ENCODE measurements at regions not wholly inside any gene's neighbourhood (a gene's known extent, or its start where the extent isn't known, plus 50 kb on each side); places are given as distances from the start of the nearest gene placed in this dataset.

DNA sequence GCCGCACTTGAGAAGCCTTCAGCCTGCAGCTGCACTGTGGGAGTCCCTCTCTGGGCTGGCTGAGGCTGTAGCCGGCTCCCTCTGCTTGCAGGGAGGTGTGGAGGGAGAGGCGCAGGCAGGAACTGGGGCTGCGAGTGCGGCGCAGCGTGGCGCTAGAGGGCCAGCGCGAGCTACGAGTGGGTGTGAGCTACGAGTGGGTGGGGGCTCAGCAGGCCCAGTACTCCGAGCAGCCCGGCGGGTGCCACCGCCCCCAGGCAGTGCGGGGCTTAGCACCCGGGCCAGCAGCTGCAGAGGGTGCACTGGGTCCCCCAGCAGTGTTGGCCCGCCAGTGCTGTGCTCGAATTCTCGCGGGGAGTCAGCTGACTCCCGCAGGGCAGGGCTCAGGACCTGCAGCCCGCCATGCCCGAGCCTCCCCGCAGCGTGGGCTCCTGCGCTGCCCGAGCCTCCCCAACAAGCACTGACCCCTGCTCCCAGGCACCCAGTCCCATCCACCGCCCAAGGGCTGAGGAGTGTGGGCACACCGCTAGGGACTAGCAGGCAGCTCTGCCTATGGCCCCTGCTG lies 1620.1 kb downstream of the BRINP3 start:
- DNase-seq (ENCODE audit: low read depth), result no peak
- in situ Hi-C loops (cut with HindIII; ENCODE audit: low pct_unique_long_range_greater_than_20kb, low sequenced_read_pairs), result no loop called here

DNA sequence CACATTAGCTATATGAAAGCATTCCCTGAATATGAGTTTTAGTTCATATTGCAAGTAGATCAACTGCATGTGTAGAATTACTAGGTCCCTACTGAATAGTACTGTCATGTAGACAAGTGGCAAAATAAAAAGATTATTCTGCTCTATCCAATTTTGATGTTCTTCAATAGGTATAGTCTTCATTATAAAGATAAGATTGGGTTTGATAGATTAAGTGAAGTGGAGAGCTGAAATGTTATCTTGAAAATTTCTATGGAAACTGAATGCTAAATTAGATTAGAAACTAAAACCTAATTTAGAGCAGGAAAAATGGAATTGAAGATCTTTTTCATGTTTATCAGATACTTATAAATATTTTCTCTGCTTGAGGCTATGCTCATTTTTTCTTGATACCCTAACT lies 1610.0 kb downstream of the BRINP3 start:
- in situ Hi-C loops (cut with HindIII; ENCODE audit: low pct_unique_long_range_greater_than_20kb, low sequenced_read_pairs), result no loop called here
- no peak for DNase-seq (ENCODE audit: low read depth)

DNA sequence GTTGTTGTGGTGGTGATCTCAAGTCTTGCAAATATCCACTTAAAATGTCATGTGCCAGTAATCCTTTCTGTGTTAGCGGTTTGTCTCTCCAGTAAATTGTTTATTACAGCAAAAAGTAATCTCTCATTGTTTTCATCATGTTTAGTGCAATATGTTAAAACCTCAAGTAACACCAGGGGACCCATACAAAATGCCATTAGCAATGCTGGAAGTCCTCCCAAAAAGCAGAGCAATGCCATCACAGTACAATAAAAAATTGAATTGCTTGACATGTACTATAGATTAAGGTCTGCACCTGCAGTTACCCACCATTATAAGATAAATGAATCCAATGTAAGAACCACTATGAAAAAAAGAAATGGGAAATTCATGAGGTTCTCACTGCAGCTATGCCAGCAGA lies 1606.5 kb downstream of the BRINP3 start:
- in situ Hi-C loops (cut with HindIII; ENCODE audit: low pct_unique_long_range_greater_than_20kb, low sequenced_read_pairs), result no loop called here

DNA sequence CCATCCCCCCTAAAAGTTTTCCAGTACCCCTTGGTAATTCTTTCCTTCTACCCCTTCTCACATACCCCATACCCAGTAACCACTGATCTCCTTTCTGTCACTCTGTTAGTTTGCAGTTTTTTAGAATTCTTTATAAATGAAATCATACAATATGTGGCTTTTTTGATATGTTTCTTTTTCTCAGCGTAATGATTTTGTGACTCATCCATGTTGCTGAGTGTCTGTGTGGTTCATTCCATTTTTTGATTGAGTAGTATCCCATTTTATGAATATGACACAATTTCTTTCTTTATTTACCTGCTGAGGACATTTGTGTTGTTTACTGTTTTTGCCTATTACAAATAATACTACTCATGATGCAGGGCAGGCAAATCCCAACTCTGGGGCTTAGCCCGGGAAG lies 1605.3 kb downstream of the BRINP3 start:
- in situ Hi-C loops (cut with HindIII; ENCODE audit: low pct_unique_long_range_greater_than_20kb, low sequenced_read_pairs), result no loop called here

More for the DNA sequence above, 1606.5 kb downstream of the BRINP3 start:
- DNase-seq (ENCODE audit: low read depth), result no peak

DNA sequence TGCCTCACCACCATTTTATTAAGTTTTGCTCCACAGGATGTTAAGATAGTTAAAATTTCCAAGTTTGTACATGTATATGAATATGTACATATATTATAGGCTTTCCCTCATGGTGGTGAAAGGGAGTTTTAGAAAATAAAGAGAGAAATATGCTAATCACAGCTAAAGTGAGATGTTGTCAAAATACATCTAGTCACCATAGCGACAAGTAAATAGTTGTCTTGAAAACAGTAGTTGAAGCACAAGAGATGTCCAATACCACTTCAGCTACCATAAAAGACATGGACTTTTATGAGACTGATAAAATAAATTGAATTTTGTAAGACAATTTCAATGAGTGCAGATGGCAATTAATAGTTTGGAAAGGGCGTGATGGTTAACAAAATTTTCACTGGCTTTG lies 1600.0 kb downstream of the BRINP3 start:
- DNase-seq (ENCODE audit: low read depth), result no peak
- in situ Hi-C loops (cut with HindIII; ENCODE audit: low pct_unique_long_range_greater_than_20kb, low sequenced_read_pairs), result no loop called here

More for the DNA sequence above, 1605.3 kb downstream of the BRINP3 start:
- DNase-seq (ENCODE audit: low read depth), result no peak

DNA sequence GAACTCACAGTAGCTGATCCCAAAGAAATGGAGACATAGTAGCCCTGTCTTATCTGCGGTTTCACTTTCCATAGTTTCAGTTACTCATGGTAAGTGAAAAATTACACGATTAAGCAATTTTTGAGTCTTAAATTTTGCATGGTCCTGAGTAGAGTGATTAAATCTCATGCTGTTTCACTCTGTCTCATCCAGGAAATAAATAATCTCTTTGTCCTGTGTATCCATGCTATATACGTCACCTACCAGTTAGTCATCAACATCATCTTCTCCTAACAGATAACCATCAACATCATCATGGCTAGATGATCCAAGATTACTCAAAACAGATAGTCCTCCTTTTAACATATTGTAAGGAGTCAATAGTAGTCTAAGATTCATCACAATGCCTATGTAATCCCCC lies 1589.3 kb downstream of the BRINP3 start:
- in situ Hi-C loops (cut with HindIII; ENCODE audit: low pct_unique_long_range_greater_than_20kb, low sequenced_read_pairs), result no loop called here
- no peak for DNase-seq (ENCODE audit: low read depth)

DNA sequence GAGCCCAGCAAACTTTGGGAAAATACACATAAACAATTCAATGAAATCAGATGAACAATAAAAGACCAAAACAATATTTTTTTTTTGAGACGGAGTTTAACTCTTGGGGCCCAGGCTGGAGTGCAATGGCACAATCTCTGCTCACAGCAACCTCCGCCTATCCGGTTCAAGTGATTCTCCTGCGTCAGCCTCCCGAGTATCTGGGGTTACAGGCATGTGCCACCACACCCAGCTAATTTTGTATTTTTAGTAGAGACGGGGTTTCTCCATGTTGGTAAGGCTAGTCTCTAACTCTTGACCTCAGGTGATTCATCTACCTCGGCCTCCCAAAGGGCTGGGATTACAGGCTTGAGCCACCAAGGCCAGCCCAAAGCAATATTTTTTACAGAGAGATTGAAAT lies 1588.5 kb downstream of the BRINP3 start:
- no peak for DNase-seq (ENCODE audit: low read depth)
- in situ Hi-C loops (cut with HindIII; ENCODE audit: low pct_unique_long_range_greater_than_20kb, low sequenced_read_pairs), result no loop called here

DNA sequence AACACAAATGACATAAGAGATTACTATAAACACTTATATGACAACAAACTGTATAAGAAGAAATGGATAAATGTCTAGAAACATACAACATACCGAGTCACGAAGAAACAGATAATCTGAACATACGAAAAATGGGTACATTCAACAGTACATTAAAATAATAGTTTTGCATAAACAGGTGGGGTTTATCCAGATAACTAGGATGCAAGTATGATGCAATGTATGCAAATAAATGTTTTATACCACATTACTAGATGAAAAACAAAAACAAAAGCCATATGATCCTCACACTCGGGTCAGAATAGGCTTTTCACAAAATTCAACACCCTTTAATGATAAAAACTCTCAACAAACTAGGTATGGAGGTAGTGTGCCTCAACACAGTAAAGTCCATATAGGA lies 1585.7 kb downstream of the BRINP3 start:
- DNase-seq (ENCODE audit: low read depth), result no peak
- in situ Hi-C loops (cut with HindIII; ENCODE audit: low pct_unique_long_range_greater_than_20kb, low sequenced_read_pairs), result no loop called here

DNA sequence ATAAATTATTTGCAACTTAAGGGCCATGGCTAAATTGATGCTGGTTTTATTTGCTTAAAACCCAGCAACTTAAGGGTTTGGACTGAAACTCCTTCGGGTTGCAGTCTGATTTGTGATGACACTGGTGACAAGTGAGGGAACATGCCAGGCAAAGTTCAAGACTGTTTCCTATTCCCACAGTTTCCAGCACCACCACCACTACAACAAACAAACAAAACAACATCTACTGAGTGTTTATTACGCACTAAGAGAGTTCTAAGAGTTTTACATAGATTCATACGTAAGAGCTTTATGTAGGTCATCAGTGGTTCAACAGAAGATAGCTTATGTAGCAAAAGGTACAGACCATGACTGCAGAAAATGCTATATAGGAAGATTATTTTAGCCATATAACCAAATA lies 1582.1 kb downstream of the BRINP3 start:
- no peak for DNase-seq (ENCODE audit: low read depth)

DNA sequence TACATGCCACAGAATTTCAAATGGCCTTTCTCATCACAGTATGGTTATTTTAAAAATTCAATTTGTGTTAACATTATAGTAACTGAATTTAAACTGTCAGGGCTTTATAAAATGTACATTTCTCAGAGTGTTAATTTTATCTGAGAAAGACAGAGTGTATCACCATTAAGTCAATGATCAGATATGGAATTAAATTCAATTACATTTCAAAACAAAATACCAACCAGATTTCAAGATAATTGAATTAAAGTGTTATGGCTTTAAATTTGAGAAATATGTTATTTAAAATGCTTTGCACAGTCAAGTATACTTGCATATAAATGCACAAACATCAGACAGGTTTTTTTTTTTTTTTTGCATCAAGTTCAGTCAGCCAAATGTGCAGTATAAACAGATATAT lies 1574.4 kb downstream of the BRINP3 start:
- DNase-seq (ENCODE audit: low read depth), result no peak
- in situ Hi-C loops (cut with HindIII; ENCODE audit: low pct_unique_long_range_greater_than_20kb, low sequenced_read_pairs), result no loop called here

More for the DNA sequence above, 1582.1 kb downstream of the BRINP3 start:
- in situ Hi-C loops (cut with HindIII; ENCODE audit: low pct_unique_long_range_greater_than_20kb, low sequenced_read_pairs), result no loop called here

DNA sequence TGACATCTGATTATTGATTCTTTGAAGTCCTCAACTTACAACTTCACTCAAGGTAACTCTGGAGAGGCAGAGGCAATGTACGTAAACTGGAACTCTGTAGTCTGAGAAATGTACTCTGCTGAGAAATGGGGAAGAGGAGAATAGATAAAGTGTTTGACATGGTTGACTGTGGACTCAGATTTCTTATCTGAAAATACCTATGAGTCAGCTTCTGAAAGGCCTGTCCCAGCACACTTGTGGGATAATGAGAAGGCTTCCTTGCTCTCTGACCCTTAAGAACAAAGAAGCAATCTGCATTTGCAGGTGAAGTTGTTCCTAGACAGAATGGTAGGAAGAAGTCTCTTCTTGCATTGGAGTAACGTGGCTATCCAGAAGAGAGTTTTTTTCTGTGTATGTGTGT lies 1573.5 kb downstream of the BRINP3 start:
- in situ Hi-C loops (cut with HindIII; ENCODE audit: low pct_unique_long_range_greater_than_20kb, low sequenced_read_pairs), result no loop called here
- peak; percentile 10 for DNase-seq (ENCODE audit: low read depth)

DNA sequence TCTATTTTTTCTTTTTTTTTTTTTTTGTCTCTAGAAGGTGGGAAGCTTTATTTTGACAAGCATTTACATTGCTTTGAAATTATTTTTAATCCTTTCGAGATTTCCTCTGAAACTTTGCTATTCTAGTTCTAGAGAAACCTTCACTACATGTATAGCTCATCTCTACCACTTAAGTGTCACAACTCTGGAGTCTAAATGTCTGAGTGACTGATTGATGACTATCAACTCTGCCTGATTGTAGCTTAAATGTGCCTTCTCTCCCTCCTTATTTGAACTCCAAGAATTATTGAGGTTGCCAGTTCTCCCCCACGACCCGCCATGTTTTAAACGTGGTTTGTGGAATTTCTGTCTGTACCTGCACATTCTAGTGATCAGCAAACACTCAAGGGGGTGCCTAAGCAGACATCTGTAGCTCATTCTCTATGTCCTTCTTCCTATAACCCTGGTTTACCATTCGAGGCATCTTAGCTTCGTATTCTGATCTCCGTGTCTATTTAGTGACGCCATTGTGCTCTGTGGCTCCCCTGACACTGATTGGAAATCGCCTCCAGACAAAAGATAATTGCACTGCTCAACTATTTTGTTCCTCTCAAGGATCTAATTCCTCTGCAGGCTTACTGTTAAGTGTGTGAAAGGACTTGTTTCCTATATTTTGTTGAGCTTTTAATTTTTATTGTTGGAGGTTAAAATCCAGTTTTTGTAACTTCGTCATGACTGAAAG lies 1570.6 kb downstream of the BRINP3 start:
- no peak for DNase-seq (ENCODE audit: low read depth)
- in situ Hi-C loops (cut with HindIII; ENCODE audit: low pct_unique_long_range_greater_than_20kb, low sequenced_read_pairs), result no loop called here

DNA sequence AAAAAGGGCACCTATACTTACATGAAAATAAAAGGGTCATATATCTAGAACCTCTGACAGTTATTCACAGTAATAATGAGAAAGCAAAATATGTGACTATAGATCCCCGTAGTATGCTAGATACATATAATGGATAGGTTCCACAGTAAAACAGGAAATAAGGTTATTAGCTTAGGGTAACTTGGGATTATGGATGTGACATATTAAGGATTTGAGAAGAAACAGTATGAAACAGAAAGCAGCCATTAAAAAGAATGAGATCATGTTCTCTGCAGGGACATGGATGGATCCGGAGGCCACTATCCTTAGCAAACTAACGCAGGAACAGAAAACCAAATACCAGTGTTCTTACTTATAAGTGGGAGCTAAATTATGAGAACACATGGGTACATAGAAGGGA lies 1547.3 kb downstream of the BRINP3 start:
- in situ Hi-C loops (cut with HindIII; ENCODE audit: low pct_unique_long_range_greater_than_20kb, low sequenced_read_pairs), result no loop called here
- no peak for DNase-seq (ENCODE audit: low read depth)

DNA sequence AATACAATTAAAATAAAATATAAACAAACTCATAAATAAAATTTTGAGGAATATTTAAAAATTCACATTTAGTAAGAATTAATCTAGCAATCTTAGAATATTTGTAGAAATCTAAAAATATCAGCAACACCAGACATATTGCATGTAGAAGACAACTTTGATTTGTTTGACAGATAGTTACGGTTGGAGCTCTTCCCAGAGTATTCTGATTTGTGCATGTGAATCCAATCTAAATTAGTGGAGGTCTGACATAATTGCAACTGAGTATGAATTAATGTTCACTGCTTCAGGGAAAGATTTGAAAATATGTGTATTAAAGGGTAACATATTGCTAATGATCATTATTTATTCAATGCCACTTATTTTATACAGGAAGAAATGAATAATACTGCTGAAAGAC lies 1546.2 kb downstream of the BRINP3 start:
- DNase-seq (ENCODE audit: low read depth), result no peak
- in situ Hi-C loops (cut with HindIII; ENCODE audit: low pct_unique_long_range_greater_than_20kb, low sequenced_read_pairs), result no loop called here

DNA sequence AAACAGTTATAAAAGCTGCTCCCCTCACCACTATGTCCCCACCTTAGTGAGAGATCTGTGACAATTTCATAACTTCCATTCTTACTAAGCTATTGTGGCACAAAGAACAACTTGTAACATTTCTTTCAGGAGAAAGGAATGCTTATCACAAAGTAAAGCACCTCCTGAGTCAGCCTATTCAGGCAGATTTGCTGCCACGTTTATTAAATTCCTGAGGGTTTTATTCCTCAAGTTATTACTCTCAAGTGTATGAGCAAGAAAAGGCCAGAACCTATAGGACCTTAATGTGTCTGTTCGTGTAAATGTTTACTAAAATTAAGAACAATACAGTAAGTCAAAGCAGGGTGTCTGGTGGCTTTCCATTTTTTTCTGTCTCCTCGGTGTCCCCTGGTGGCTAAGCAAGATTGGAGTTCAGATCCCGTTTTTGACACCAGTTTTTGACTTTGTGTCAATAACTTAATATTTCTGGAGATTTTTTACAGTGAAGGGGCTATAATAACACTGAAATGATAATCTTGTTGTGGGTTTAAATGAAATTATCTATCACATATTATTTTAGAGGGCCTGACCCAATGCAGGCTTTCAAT lies 1539.6 kb downstream of the BRINP3 start:
- no peak for DNase-seq (ENCODE audit: low read depth)
- in situ Hi-C loops (cut with HindIII; ENCODE audit: low pct_unique_long_range_greater_than_20kb, low sequenced_read_pairs), result no loop called here

DNA sequence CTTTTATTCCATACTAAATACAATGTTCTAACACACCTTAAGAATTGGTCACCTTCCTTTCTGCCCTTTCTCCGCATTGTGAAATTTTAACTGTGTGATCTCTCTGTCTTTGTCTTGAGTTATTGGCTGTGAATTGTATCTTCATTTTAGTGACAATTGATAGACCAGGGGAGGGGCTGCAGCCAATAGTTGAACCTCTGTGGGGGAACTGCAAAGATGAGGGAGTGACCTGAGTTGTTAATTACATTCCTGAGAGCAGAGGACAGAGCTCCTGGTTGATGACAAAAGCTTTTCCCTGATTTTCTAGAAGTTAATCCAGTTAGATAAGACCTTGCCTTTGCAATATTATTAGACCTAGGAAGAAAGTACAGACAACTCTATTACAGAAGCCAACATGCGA lies 1535.7 kb downstream of the BRINP3 start:
- DNase-seq (ENCODE audit: low read depth), result no peak
- in situ Hi-C loops (cut with HindIII; ENCODE audit: low pct_unique_long_range_greater_than_20kb, low sequenced_read_pairs), result no loop called here

DNA sequence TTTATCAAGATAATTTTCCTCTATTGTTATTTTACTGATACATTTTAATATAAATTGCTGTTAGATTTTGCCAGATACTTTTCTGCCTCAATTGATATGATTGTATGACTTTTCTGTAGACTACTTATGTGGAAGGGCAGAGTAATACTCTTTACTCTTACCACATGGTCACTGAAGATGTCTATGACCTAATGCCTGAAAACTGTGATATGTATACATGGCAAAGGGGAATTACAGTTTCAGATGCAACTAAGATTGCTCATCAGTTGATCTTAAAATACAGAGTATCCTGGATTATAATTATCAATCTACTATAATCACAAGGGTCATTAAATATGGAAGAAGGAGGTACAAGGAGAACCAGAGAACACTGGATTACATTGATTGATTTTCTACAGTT lies 1528.0 kb downstream of the BRINP3 start:
- DNase-seq (ENCODE audit: low read depth), result no peak
- in situ Hi-C loops (cut with HindIII; ENCODE audit: low pct_unique_long_range_greater_than_20kb, low sequenced_read_pairs), result no loop called here

DNA sequence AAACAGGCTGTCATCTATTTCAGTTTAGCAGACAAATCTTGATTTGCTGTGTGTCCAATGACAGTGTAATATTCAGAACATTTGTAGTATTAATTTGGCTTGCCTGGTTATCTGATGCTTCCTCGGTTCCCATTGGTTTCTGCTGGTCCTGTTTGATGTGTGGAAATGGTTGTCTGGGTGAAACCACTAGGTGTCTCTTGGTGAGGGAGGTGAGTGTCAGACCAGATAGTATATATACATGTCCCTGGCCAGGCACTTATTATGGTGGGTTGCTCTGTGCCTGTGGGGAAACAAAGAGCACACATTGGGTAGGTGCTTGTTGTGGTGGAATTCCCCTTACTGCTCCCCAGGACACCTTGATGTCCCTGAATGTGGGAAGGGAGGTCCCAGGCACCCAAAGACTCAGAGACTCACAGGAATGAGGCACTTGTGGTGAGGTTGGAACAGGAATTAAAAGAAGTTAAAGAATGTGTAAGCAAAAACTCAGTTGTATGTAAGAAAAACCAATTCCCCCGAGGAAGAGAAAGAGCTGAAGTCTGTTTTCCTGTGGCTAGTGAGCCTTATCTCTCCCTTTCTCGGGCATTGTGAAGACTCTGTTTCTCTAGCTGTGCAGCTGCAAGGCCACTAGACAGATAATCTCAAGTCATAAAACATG lies 1519.1 kb downstream of the BRINP3 start:
- in situ Hi-C loops (cut with HindIII; ENCODE audit: low pct_unique_long_range_greater_than_20kb, low sequenced_read_pairs), result no loop called here
- DNase-seq (ENCODE audit: low read depth), result no peak

DNA sequence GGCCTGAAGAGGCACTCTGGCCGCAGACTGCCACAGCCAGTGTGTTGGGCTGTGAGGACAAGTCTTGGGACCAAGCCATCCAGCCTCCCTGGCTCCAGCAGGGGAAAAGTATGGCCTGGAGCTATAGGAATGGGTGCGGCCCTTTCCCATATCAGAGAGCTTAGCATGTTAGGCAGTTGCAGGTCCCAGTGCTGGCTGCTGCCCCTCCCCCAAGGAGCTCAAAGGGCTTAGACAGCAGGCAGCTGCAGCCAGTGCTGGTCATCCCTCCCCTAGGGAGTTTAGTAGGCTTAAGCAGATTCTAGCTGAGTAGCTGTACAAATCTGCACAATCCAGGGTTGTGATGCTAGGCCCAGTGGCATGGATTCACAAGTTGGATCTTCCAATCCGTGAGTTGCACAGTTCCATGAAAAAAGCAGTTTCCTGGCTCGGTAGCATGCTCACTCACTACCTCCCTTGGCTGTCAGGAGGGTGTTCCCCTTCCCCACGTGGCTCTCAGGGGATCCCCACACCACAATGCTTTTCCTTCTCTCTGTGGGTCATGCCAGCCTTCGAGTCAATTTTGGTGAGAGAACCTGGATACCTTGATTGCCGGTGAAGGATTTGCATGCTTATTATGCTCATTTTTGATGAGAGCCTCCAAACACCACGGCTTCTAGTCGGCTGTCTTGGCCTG lies 1490.8 kb downstream of the BRINP3 start:
- no peak for DNase-seq (ENCODE audit: low read depth)
- in situ Hi-C loops (cut with HindIII; ENCODE audit: low pct_unique_long_range_greater_than_20kb, low sequenced_read_pairs), result no loop called here
